ENCODE measurements at regions not wholly inside any gene's neighbourhood (a gene's known extent, or its start where the extent isn't known, plus 50 kb on each side); places are given as distances from the start of the nearest gene placed in this dataset.

DNA sequence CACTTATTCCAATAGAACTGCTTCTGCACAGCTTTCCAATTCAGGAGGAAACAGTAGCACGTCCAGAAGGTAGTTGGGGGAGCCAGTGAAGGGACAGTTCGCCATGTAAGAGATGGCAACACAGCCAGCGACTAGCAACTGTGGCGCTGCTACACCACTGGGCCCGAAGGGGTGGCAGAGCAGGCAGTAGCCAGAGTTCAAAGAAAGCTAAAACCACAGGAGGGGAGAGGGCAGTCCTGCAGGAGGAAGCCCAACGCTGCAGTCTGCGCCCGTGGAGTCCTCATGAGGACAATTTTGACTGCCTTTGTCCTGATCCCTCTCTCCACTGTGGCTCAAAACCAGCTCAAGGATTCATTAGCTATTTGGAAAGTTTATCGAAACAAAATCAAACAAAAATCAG is 591.2 kb downstream of the VRK1 start:
- no peak for DNase-seq (ENCODE audit: low read depth)
- H3K4me3 ChIP-seq (ENCODE audit: low read depth, low read length): no peak overlapping the region
- TF ChIP-seq MAX (IDR thresholded peaks at IDR 0.05; ENCODE audit: low read depth, low read length) (no peak), MYC (IDR thresholded peaks at IDR 0.05; ENCODE audit: low read depth, low read length) (no peak), POLR2A (IDR thresholded peaks at IDR 0.05; ENCODE audit: extremely low read depth, insufficient read length) (no peak)
- TF ChIP-seq, protein P1, sequence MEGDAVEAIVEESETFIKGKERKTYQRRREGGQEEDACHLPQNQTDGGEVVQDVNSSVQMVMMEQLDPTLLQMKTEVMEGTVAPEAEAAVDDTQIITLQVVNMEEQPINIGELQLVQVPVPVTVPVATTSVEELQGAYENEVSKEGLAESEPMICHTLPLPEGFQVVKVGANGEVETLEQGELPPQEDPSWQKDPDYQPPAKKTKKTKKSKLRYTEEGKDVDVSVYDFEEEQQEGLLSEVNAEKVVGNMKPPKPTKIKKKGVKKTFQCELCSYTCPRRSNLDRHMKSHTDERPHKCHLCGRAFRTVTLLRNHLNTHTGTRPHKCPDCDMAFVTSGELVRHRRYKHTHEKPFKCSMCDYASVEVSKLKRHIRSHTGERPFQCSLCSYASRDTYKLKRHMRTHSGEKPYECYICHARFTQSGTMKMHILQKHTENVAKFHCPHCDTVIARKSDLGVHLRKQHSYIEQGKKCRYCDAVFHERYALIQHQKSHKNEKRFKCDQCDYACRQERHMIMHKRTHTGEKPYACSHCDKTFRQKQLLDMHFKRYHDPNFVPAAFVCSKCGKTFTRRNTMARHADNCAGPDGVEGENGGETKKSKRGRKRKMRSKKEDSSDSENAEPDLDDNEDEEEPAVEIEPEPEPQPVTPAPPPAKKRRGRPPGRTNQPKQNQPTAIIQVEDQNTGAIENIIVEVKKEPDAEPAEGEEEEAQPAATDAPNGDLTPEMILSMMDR (IDR thresholded peaks at IDR 0.05; ENCODE audit: low read depth, low read length): no peak

GRCh38 chr14:97390096-97390724 is 593.0 kb downstream of the VRK1 start:
- TF ChIP-seq MYC (IDR thresholded peaks at IDR 0.05; ENCODE audit: low read depth, low read length) (no peak), POLR2A (IDR thresholded peaks at IDR 0.05; ENCODE audit: extremely low read depth, insufficient read length) (no peak), MAX (IDR thresholded peaks at IDR 0.05; ENCODE audit: low read depth, low read length) (no peak)
- TF ChIP-seq, protein P1 (IDR thresholded peaks at IDR 0.05; ENCODE audit: low read depth, low read length): no peak
- DNase-seq (ENCODE audit: low read depth): no peak
- no peak overlapping the region for H3K4me3 ChIP-seq (ENCODE audit: low read depth, low read length)

DNA sequence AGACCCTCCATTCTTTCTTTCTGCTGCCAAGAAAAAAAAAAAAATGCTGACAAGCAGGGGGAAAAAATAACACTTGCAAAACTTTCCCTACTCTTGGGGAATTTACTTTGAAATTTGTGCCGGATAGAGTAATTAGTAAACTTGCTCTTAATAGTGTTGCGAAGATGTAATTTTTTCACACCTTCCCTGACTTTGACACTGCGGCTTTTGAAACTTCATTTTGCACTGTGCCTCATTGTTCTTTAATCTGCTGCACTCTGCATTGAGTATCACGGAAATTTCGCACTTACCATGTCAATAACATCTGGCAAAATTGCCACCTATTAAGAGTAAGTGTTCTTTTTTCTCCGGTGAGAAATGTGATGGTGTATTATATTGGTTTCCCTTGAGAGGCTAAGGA is 596.1 kb downstream of the VRK1 start:
- TF ChIP-seq MAX (IDR thresholded peaks at IDR 0.05; ENCODE audit: low read depth, low read length): no peak
- TF ChIP-seq, protein P1 (IDR thresholded peaks at IDR 0.05; ENCODE audit: low read depth, low read length): no peak
- TF ChIP-seq POLR2A (IDR thresholded peaks at IDR 0.05; ENCODE audit: extremely low read depth, insufficient read length): no peak
- TF ChIP-seq MYC (IDR thresholded peaks at IDR 0.05; ENCODE audit: low read depth, low read length): no peak
- H3K4me3 ChIP-seq (ENCODE audit: low read depth, low read length): no peak overlapping the region
- no peak for DNase-seq (ENCODE audit: low read depth)

- no peak for DNase-seq (ENCODE audit: low read depth)
- TF ChIP-seq MYC (IDR thresholded peaks at IDR 0.05; ENCODE audit: low read depth, low read length) (no peak), MAX (IDR thresholded peaks at IDR 0.05; ENCODE audit: low read depth, low read length) (no peak), POLR2A (IDR thresholded peaks at IDR 0.05; ENCODE audit: extremely low read depth, insufficient read length) (no peak)
- no peak overlapping the region for H3K4me3 ChIP-seq (ENCODE audit: low read depth, low read length)
These were observed 597.9 kb downstream of the VRK1 start for GRCh38 chr14:97395068-97395467.

DNA sequence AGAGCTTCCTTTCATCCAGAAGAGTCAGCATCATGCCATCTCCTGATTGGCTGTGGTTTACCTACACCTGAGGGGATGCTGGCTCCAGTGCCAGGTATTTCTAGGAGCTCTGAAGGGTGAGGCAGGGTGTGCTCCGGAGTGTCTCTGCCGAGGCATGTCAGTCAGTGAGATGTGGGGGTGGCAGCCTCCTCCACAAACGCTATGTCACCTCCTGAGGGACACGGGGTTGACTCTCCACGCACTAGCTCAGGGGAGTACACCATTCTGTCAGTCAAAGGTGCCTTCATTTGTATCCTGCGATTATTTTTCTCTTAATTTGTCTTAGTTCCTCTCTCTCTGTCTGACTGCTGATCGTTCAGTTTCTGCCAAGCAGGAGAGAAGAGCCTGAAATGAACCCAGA is 604.5 kb downstream of the VRK1 start:
- no peak for DNase-seq (ENCODE audit: low read depth)
- no peak overlapping the region for H3K4me3 ChIP-seq (ENCODE audit: low read depth, low read length)
- no peak for TF ChIP-seq MAX (IDR thresholded peaks at IDR 0.05; ENCODE audit: low read depth, low read length)
- TF ChIP-seq, protein P1 (IDR thresholded peaks at IDR 0.05; ENCODE audit: low read depth, low read length): no peak
- TF ChIP-seq POLR2A (IDR thresholded peaks at IDR 0.05; ENCODE audit: extremely low read depth, insufficient read length): no peak
- no peak for TF ChIP-seq MYC (IDR thresholded peaks at IDR 0.05; ENCODE audit: low read depth, low read length)

- H3K4me3 ChIP-seq (ENCODE audit: low read depth, low read length): no peak overlapping the region
- TF ChIP-seq MAX (IDR thresholded peaks at IDR 0.05; ENCODE audit: low read depth, low read length) (no peak), POLR2A (IDR thresholded peaks at IDR 0.05; ENCODE audit: extremely low read depth, insufficient read length) (no peak), MYC (IDR thresholded peaks at IDR 0.05; ENCODE audit: low read depth, low read length) (no peak)
- TF ChIP-seq, protein P1 (IDR thresholded peaks at IDR 0.05; ENCODE audit: low read depth, low read length): no peak
- DNase-seq (ENCODE audit: low read depth): no peak
These were observed 605.1 kb downstream of the VRK1 start for GRCh38 chr14:97402279-97402678.

Measured in NB4 (cell line).